ENCODE measurements at regions not wholly inside any gene's neighbourhood (a gene's known extent, or its start where the extent isn't known, plus 50 kb on each side); places are given as distances from the start of the nearest gene placed in this dataset.

DNA sequence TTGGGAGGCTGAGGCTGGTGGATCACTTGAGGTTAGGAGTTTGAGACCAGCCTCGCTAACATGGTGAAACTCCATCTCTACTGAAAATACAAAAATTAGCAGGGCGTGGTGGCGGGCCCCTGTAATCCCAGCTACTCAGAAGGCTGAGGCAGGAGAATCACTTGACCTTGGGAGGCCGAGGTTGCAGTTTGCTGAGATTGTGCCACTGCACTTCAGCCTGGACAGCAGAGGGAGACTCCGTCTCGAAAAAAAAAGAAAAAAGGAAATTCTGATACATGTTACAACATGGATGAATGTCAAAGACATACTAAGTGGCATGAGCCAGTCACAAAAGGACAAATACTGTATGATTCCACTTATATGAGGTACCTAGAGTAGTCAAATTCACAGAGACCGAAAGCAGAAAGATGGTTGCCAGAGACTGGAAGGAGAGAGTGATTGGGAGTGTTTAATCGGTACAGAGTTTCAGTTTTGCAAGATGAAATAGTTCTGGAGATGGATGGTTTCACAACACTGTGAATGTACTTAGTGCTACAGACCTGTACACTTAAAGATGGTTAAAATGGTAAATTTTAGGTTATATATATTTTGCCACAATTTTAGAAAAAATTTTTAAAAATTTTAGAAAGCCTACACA lies 92.3 kb downstream of the BLID start:
- Histone ChIP-seq H3K36me3 (no peaks in the 10 kb centered on the region), H3K4me1 (no peaks in the 10 kb centered on the region), H3K27me3 (no peaks in the 10 kb centered on the region), H3K9me3 (no peaks in the 10 kb centered on the region), H3K27ac (no peak overlapping the region), H3K4me3 (no peak overlapping the region)
- 81 to 91% (median 84%) methylated on average over 8 of the region's 8 CpGs for WGBS, 5 donors
- TF ChIP-seq POLR2A (IDR thresholded peaks at IDR 0.05) (no peak), EP300 (IDR thresholded peaks at IDR 0.05) (no peak), POLR2AphosphoS5 (IDR thresholded peaks at IDR 0.05) (no peak)
- TF ChIP-seq, protein P1, sequence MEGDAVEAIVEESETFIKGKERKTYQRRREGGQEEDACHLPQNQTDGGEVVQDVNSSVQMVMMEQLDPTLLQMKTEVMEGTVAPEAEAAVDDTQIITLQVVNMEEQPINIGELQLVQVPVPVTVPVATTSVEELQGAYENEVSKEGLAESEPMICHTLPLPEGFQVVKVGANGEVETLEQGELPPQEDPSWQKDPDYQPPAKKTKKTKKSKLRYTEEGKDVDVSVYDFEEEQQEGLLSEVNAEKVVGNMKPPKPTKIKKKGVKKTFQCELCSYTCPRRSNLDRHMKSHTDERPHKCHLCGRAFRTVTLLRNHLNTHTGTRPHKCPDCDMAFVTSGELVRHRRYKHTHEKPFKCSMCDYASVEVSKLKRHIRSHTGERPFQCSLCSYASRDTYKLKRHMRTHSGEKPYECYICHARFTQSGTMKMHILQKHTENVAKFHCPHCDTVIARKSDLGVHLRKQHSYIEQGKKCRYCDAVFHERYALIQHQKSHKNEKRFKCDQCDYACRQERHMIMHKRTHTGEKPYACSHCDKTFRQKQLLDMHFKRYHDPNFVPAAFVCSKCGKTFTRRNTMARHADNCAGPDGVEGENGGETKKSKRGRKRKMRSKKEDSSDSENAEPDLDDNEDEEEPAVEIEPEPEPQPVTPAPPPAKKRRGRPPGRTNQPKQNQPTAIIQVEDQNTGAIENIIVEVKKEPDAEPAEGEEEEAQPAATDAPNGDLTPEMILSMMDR (IDR thresholded peaks at IDR 0.05), result no peak
- intact Hi-C loops (cut with DNase I; ENCODE audit: low total_unique reads), result no loop called here
- DNase-seq, result no peak

- TF ChIP-seq, protein P1 (IDR thresholded peaks at IDR 0.05), result no peak
- no peak for TF ChIP-seq POLR2A (IDR thresholded peaks at IDR 0.05)
- TF ChIP-seq EP300 (IDR thresholded peaks at IDR 0.05), result no peak
- no peak for TF ChIP-seq POLR2AphosphoS5 (IDR thresholded peaks at IDR 0.05)
- Histone ChIP-seq H3K36me3 (no peaks in the 10 kb centered on the region), H3K4me3 (no peak overlapping the region), H3K9me3 (no peaks in the 10 kb centered on the region), H3K27ac (no peak overlapping the region), H3K4me1 (no peaks in the 10 kb centered on the region), H3K27me3 (no peaks in the 10 kb centered on the region)
- DNase-seq, result no peak
- 85 to 93% (median 89%) methylated on average over 6 of the region's 6 CpGs for WGBS, 5 donors
- intact Hi-C loops (cut with DNase I; ENCODE audit: low total_unique reads), result no loop called here
Observed at GRCh38 chr11:122022646-122023045, 93.4 kb downstream of the BLID start.

DNA sequence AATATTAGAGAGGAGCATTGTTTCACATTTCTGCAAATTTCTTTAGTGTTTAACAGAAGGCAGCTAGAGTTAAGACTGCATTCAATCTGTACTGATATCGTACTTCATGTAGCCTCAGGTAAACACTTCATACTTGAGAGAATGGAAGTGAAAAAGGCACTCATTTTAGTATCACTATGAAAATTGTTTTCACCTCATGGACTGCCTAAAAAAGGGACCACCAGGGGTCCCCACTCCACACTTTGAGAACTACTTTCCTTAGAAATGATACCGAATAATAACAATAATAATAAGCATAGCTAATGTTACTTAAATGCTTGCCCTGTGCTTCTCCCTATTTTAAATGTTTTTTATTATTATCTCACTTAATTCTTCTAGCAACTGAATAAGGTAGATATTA lies 95.1 kb downstream of the BLID start:
- intact Hi-C loops (cut with DNase I; ENCODE audit: low total_unique reads), result no loop called here

DNA sequence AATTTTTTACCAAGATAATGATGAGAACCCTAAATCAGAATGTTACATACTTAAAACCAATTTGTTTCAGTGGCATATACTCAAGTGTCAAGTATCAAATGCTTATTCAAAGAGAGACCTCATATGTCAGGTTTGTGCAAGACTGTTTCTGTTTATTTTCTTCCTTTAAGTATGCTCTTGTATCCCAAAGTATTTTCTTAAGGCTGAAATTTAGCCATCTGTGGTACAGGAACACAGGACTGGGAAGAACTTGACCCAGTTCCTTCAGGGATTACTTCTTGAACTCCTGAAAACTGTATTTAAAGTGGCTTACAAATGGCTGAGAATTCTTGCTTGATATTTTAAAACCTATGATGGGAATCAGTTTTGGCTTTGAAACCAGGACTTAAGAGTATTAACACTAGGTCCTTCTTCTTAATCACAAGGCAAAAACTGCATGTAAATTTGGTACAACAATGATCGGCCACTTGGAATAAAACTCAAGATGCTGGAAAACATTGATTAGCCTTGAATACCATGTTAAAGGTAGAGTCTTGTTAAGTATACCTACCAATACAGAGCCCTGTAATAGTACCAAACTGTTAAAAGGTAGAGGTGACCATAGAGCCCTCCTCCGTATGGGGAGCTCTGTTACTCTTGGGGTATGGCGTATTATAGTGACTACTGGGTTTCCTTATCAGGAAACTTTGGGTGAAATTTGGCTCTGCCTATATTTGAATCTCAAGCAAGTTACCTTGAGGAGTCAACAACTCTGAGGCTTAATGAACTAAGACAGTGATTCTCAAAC lies 95.9 kb downstream of the BLID start:
- no peak overlapping the region for H3K4me3 ChIP-seq
- no peak for DNase-seq

More for the DNA sequence above, 95.1 kb downstream of the BLID start:
- WGBS, 5 donors, result 47 to 63% (median 52%) methylated on average over 2 of the region's 2 CpGs
- H3K9me3 ChIP-seq, result no peaks in the 10 kb centered on the region
- no peak overlapping the region for H3K4me3 ChIP-seq
- no peak overlapping the region for H3K27ac ChIP-seq
- H3K36me3 ChIP-seq, result no peaks in the 10 kb centered on the region
- TF ChIP-seq EP300 (IDR thresholded peaks at IDR 0.05), result no peak
- TF ChIP-seq, protein P1 (IDR thresholded peaks at IDR 0.05), result peak in 2 of 7 experiments; percentile 12 to 18
- no peaks in the 10 kb centered on the region for H3K27me3 ChIP-seq
- DNase-seq, result peak in 1 of 2 donors; percentile 42
- H3K4me1 ChIP-seq, result no peaks in the 10 kb centered on the region

More for the DNA sequence above, 95.9 kb downstream of the BLID start:
- Histone ChIP-seq H3K27me3 (no peaks in the 10 kb centered on the region), H3K4me1 (no peaks in the 10 kb centered on the region), H3K9me3 (no peaks in the 10 kb centered on the region), H3K27ac (no peak overlapping the region), H3K36me3 (no peaks in the 10 kb centered on the region)
- intact Hi-C loops (cut with DNase I; ENCODE audit: low total_unique reads), result no loop called here
- 85 to 95% (median 90%) methylated on average over 3 of the region's 3 CpGs for WGBS, 5 donors
- TF ChIP-seq POLR2A (IDR thresholded peaks at IDR 0.05) (no peak), EP300 (IDR thresholded peaks at IDR 0.05) (no peak), POLR2AphosphoS5 (IDR thresholded peaks at IDR 0.05) (no peak)
- TF ChIP-seq, protein P1 (IDR thresholded peaks at IDR 0.05), result no peak
